ENCODE measurements at regions not wholly inside any gene's neighbourhood (a gene's known extent, or its start where the extent isn't known, plus 50 kb on each side); places are given as distances from the start of the nearest gene placed in this dataset.

DNA sequence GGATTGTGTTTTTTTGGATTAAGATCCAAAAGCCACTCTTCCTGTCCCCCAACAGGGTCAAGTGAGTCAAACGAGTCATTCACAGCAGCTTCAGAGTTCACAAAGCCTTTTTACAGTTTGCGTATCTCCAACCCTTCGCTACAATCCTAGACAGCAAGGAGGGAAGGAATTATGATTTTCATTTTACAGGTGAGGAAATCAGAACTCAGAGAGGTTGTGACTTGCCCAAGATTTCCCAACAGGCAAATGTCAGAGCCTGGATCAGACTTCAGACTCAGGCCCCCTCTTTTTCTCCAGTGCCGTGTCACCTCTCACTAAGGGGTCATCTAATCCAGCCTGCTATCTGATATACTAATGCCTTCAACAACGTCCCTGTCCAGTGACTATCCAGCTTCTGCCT lies 72.1 kb upstream of the XPA start (continued):
- TF ChIP-seq ZBTB33 (CRISPR knock-in tag; IDR thresholded peaks at IDR 0.05) = no peak
- no peak for TF ChIP-seq GATAD2A (IDR thresholded peaks at IDR 0.05)
- TF ChIP-seq ZNF589 (CRISPR knock-in tag; IDR thresholded peaks at IDR 0.05; ENCODE audit: low read depth) = no peak
- no peak for TF ChIP-seq PHF20 (IDR thresholded peaks at IDR 0.05; ENCODE audit: partially characterized antibody)
- no peak for TF ChIP-seq ZZZ3 (IDR thresholded peaks at IDR 0.05)
- TF ChIP-seq ZNF133 (CRISPR knock-in tag; IDR thresholded peaks at IDR 0.05) = no peak
- TF ChIP-seq ETV1 (tag; conservative IDR thresholded peaks at IDR 0.05; ENCODE audit: low read depth) = no peak
- no peak for TF ChIP-seq RBM39 (optimal IDR thresholded peaks at IDR 0.05; ENCODE audit: low read depth, low read length)

GRCh38 chr9:97770808-97771372 lies 73.8 kb upstream of the XPA start:
- Histone ChIP-seq H3K9me1 (ENCODE audit: control insufficient read depth, insufficient read depth, low read length) (no peaks in the 10 kb centered on the region), H3K4me2 (ENCODE audit: insufficient read depth, low read length) (no peak overlapping the region), H3K27ac (ENCODE audit: extremely low read depth, low read depth, low read length) (no peak overlapping the region), H3K9ac (ENCODE audit: insufficient read depth in 1 of 2, low read depth in 2 of 2, low read length in 2 of 2) (no peak overlapping the region), H3K4me1 (replicated peaks in 1 of 2; ENCODE audit: control insufficient read depth in 2 of 2, insufficient read depth in 2 of 2, low read length in 2 of 2) (peaks cover 0 to 20% of the 10 kb centered on the region in 2 experiments; a peak in 2 of 5 replicates), H3K36me3 (ENCODE audit: control insufficient read depth, insufficient read depth, low read length) (no peaks in the 10 kb centered on the region), H3K9me3 (replicated peaks; ENCODE audit: control insufficient read depth, insufficient read depth, low read depth, low read length) (no peaks in the 10 kb centered on the region), H4K20me1 (replicated peaks; ENCODE audit: control insufficient read depth, insufficient read depth, low read length) (no peaks in the 10 kb centered on the region), H3K79me2 (ENCODE audit: control insufficient read depth, insufficient read depth, low read length) (no peaks in the 10 kb centered on the region), H2AFZ (ENCODE audit: low read depth, low read length) (no peak overlapping the region), H3K4me3 (no peak overlapping the region), H3K27me3 (ENCODE audit: control insufficient read depth in 2 of 2, insufficient read depth in 2 of 2, low read length in 2 of 2) (peaks cover 9 to 32% of the 10 kb centered on the region in 2 experiments; a peak in 4 of 5 replicates)
- 11% methylated on average over 1 of the region's 1 CpG for WGBS (ENCODE audit: insufficient coverage, low coverage, missing lambda C conversion rate)
- ChIA-PET CTCF (ENCODE audit: low intra/inter-chr PET ratio) (no interaction called here), POLR2A (no interaction called here)
- in situ Hi-C loops (cut with MboI) (no loop called here), intact Hi-C loops (cut with micrococcal nuclease) (no loop called here)
- FAIRE-seq (no peak), ATAC-seq (no peak), DNase-seq (ENCODE audit: extremely low read depth in 1 of 4, low spot score in 3 of 4) (no peak)
- no TSS peak for BruUV-seq (replicated peaks)
- no peak for TF ChIP-seq SFPQ (IDR thresholded peaks at IDR 0.05; ENCODE audit: low read depth, low read length)
